Activated T-cell treated with anti-CD3 and anti-CD28 coated beads, Interleukin-2, amount 50 U/mL, for 48 hours (primary cell): ENCODE measurements at regions not wholly inside any gene's neighbourhood (a gene's known extent, or its start where the extent isn't known, plus 50 kb on each side); places are given as distances from the start of the nearest gene placed in this dataset.

ENCODE experiments used
- DNase-seq, 2 experiments: peaks; one replicate each; pipeline ENCODE4 v3.0.0-alpha.2; 2020

- no peak for DNase-seq
Measured at GRCh38 chr2:174667250-174667860, 69.8 kb upstream of the WIPF1 start.

- DNase-seq: no peak
Measured at GRCh38 chr2:174666845-174667244, 69.2 kb upstream of the WIPF1 start.

DNA sequence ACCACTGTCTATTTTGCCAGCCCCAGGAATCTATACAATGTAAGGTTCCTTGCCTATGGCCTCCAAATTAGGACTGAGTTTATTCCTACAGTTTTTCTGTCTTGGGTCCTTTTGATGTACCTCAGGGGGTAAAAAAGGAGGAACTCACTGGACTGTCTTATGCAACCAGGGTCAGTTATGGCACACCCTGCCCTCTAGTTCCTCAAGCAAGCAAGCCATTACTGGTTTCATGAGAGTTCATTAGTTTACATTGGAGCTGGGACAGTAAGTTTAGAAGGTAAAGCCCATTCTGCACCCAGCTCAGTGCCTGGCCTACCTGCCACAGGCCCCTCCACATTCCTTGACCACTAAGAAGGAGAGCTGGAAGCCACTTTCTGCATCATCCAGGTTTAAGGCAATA, 68.7 kb upstream of the WIPF1 start:
- DNase-seq: no peak

DNA sequence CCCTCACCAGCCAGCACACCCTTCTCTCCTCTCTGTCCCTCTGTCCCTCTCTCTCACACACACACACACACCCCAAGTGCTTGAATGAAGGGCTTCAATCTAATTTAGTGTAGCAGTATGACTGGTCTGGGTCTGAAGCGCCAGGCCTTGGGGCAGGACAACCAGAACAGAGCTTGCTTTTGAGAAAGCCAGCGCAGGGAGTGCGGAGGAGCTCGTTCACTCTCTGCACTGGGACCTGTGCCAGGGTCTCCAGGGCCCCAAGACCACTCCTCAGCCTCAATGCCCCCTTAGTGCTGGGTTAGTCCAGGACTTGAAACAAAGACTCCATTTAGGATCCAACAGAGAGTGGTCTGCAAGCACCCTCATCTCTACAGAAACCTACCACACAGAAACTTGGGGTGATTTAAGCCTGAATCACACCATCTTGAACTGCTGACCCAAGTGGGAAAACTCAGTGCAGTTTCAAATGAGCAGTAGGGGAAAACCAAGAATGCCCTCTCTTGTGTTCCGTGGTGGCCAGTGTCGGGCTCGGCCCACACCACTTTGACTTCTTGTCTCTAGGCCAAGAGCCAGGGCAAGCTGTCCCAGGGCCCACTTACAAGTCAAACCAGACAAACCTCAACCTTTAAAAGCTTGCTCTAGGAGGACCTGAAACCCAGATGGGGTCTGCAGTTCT, 66.6 kb upstream of the WIPF1 start:
- DNase-seq: no peak

- DNase-seq: no peak
Measured at GRCh38 chr2:174663550-174663949, 65.9 kb upstream of the WIPF1 start.

DNA sequence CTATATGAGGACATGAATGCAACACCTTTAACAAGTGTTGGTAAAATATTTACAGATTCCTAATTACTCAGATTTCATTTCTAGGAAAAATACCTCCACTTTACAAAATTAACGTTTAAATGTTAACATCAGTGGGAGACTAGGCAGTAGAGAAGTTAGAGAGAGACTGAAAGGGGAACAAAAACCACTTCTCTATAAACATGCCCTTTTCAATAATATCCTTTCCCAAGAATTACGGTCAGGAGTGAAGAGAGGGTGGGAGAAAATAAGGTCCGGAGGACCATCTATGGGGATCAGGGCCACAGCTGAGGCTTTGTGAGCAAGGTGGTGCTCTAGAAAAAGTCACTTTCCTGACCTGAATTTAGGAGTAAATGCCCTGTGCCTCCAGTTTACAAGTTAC, 65.3 kb upstream of the WIPF1 start:
- DNase-seq: no peak

- no peak for DNase-seq
Measured at GRCh38 chr2:174662459-174662858, 64.9 kb upstream of the WIPF1 start.

GRCh38 chr2:174660984-174661675, 63.5 kb upstream of the WIPF1 start:
- DNase-seq: no peak

DNA sequence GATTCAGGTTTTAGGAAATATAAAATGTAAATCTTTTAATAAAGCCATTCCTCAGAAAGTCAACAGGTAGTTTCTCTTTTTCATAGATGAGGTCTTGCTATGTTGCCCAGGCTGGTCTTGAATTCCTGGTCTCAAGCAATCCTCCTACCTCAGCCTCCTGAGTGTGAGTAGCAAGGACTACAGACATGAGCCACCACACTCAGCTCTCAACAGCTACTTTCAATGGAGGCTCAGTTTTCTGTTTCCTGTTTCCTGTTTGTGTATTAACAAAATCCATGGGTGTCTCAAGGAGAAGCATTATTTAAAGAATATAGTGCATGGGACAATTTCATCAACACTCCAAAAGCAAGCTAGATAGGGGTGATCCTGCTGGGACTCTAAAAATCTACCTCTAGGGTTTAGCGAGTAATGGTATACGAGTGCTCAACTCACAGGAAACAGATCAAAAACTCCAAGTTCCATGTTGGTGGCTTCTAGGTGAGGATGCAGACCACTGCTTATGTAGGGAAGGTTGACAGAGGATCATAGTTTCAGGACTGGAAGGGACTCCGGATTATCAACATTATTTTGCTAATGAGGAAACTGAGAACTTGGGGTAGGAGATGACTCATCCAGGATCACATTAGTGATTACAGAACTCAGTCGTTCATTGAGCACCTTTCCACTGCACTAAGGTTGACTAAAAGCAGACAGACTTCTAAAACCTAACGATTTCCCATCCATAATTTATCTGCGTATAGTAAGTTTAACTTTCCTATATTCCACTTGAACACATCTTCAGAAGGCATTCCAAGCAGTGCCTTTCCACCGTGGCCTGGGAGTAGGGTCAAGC, 61.7 kb upstream of the WIPF1 start:
- DNase-seq: no peak

DNA sequence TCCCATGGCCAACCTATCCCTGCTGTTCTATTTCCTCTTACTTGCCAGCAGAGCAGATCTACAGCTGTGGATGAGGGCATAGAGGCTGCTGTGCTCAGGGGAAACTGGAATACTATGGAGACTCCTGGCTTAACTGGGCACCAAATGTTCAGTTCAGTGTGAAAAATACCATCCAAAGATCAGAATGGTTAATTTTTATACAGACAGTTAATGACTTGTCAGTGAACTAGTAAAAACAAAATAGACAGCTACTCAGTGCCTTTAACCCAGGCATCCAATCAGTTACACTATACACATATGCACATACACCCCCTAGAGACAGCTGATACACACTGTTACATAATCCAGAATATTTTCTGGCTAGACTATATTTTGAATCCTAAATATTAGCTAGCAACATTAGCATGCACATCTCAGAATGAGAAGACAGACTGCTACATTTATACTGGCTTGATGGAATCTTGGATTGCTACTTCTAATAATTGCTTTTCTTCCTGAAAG, 59.1 kb upstream of the WIPF1 start:
- DNase-seq: no peak

- no peak for DNase-seq
Measured at GRCh38 chr2:174656035-174656434, 58.4 kb upstream of the WIPF1 start.

DNA sequence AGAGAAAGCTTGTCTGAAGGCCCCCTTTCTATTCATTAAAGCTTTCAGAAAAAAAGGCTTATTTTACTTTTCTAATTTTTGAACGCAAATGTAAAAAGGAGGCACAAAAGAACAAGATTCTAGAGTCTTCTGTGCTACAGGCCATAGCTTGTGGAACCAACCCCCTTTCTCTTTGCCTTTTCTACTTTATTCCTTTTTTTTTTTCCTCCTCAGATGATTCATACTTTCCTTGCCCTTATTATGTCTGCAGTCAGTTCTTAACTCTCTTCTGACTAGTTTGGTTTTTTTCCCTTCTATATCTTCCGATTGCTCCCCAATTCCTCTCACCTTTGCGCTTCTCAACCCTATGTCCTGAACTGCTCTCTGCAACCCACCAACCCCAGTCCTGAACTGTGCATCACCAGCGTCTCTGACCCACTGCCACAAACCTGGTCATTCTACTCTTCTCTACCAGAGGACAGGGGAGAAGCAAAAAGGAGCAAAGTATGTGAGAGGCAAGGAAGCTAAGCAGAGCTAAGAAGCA, 56.9 kb upstream of the WIPF1 start:
- DNase-seq: no peak

GRCh38 chr2:174648896-174649295, 51.3 kb upstream of the WIPF1 start:
- DNase-seq: no peak
